ENCODE measurements at regions not wholly inside any gene's neighbourhood (a gene's known extent, or its start where the extent isn't known, plus 50 kb on each side); places are given as distances from the start of the nearest gene placed in this dataset.

- no peak for DNase-seq
These were observed 140.2 kb upstream of the PPP2R2D start for GRCh38 chr10:131760416-131761166.

GRCh38 chr10:131762789-131763696, 137.8 kb upstream of the PPP2R2D start:
- no peak for DNase-seq

GRCh38 chr10:131764929-131765328, 135.9 kb upstream of the PPP2R2D start:
- no peak for DNase-seq

GRCh38 chr10:131766096-131766495, 134.7 kb upstream of the PPP2R2D start:
- no peak for DNase-seq

GRCh38 chr10:131767716-131768115, 133.1 kb upstream of the PPP2R2D start:
- no peak for DNase-seq

- DNase-seq: no peak
These were observed 131.0 kb upstream of the PPP2R2D start for GRCh38 chr10:131769571-131770410.

- no peak for DNase-seq
These were observed 129.7 kb upstream of the PPP2R2D start for GRCh38 chr10:131770946-131771633.

- no peak for DNase-seq
These were observed 129.0 kb upstream of the PPP2R2D start for GRCh38 chr10:131771634-131772358.

- no peak for DNase-seq
These were observed 128.4 kb upstream of the PPP2R2D start for GRCh38 chr10:131772441-131772840.

- DNase-seq: no peak
These were observed 127.2 kb upstream of the PPP2R2D start for GRCh38 chr10:131773370-131774343.

GRCh38 chr10:131774681-131775085, 126.1 kb upstream of the PPP2R2D start:
- no peak for DNase-seq

GRCh38 chr10:131775433-131775832, 125.4 kb upstream of the PPP2R2D start:
- DNase-seq: no peak

- DNase-seq: no peak
These were observed 125.0 kb upstream of the PPP2R2D start for GRCh38 chr10:131775833-131776232.

- no peak for DNase-seq
These were observed 124.3 kb upstream of the PPP2R2D start for GRCh38 chr10:131776496-131776895.

- DNase-seq: no peak
These were observed 123.6 kb upstream of the PPP2R2D start for GRCh38 chr10:131777162-131777561.

GRCh38 chr10:131777921-131778320, 122.9 kb upstream of the PPP2R2D start:
- DNase-seq: no peak

GRCh38 chr10:131778385-131778784, 122.4 kb upstream of the PPP2R2D start:
- DNase-seq: no peak

- DNase-seq: no peak
These were observed 122.0 kb upstream of the PPP2R2D start for GRCh38 chr10:131778842-131779241.

- DNase-seq: no peak
These were observed 121.0 kb upstream of the PPP2R2D start for GRCh38 chr10:131779661-131780394.

- no peak for DNase-seq
These were observed 119.7 kb upstream of the PPP2R2D start for GRCh38 chr10:131781076-131781475.

All from T1000 (cell line).